ENCODE measurements at regions not wholly inside any gene's neighbourhood (a gene's known extent, or its start where the extent isn't known, plus 50 kb on each side); places are given as distances from the start of the nearest gene placed in this dataset.

- Histone ChIP-seq H3K27ac (no peak overlapping the region), H3K36me3 (no peaks in the 10 kb centered on the region), H3K79me2 (ENCODE audit: low read depth) (no peaks in the 10 kb centered on the region), H4K20me1 (ENCODE audit: low read depth) (no peaks in the 10 kb centered on the region), H3F3A (ENCODE audit: low read depth) (no peaks in the 10 kb centered on the region), H3K4me2 (no peak overlapping the region), H3K4me3 (no peak overlapping the region), H2AFZ (replicated peaks) (no peak overlapping the region), H3K27me3 (no peaks in the 10 kb centered on the region), H3K9me3 (ENCODE audit: low read depth) (no peaks in the 10 kb centered on the region), H3K9ac (no peak overlapping the region), H3K4me1 (no peaks in the 10 kb centered on the region)
- no peak overlapping the region for H3K4me3 Mint-ChIP-seq
- peaks cover 2% of the 10 kb centered on the region for H3K27me3 Mint-ChIP-seq (ENCODE audit: insufficient read depth, low read depth)
- H3K9me3 Mint-ChIP-seq, result no peaks in the 10 kb centered on the region
- H3K27ac Mint-ChIP-seq, result no peak overlapping the region
- H3K4me1 Mint-ChIP-seq, result no peaks in the 10 kb centered on the region
- H3K36me3 Mint-ChIP-seq, result no peaks in the 10 kb centered on the region
- TF ChIP-seq EZH2 (IDR thresholded peaks at IDR 0.05) (no peak), EZH2phosphoT487 (IDR thresholded peaks at IDR 0.05) (no peak), CTCF (IDR thresholded peaks at IDR 0.05) (no peak)
- DNase-seq (ENCODE audit: low spot score), result no peak
These were observed 58.5 kb upstream of the PDGFD start for GRCh38 chr11:104222464-104222863.

- no peak overlapping the region for H3K27ac ChIP-seq
- H3K27me3 ChIP-seq, result no peaks in the 10 kb centered on the region
- H3K4me1 Mint-ChIP-seq, result no peaks in the 10 kb centered on the region
- no peaks in the 10 kb centered on the region for H3K4me1 ChIP-seq
- no peaks in the 10 kb centered on the region for H3K9me3 ChIP-seq (ENCODE audit: low read depth)
- TF ChIP-seq EZH2 (IDR thresholded peaks at IDR 0.05), result no peak
- TF ChIP-seq CTCF (IDR thresholded peaks at IDR 0.05), result no peak
- no peak for TF ChIP-seq EZH2phosphoT487 (IDR thresholded peaks at IDR 0.05)
- no peaks in the 10 kb centered on the region for H3K9me3 Mint-ChIP-seq
- no peaks in the 10 kb centered on the region for H3K36me3 Mint-ChIP-seq
- H3K27ac Mint-ChIP-seq, result no peak overlapping the region
- no peak overlapping the region for H2AFZ ChIP-seq (replicated peaks)
- H3K4me3 ChIP-seq, result no peak overlapping the region
- H3K36me3 ChIP-seq, result no peaks in the 10 kb centered on the region
- peaks cover 2% of the 10 kb centered on the region for H3K27me3 Mint-ChIP-seq (ENCODE audit: insufficient read depth, low read depth)
- H3K9ac ChIP-seq, result no peak overlapping the region
- no peaks in the 10 kb centered on the region for H3F3A ChIP-seq (ENCODE audit: low read depth)
- H3K4me3 Mint-ChIP-seq, result no peak overlapping the region
- H3K79me2 ChIP-seq (ENCODE audit: low read depth), result no peaks in the 10 kb centered on the region
- no peaks in the 10 kb centered on the region for H4K20me1 ChIP-seq (ENCODE audit: low read depth)
- no peak for DNase-seq (ENCODE audit: low spot score)
- H3K4me2 ChIP-seq, result no peak overlapping the region
These were observed 57.5 kb upstream of the PDGFD start for GRCh38 chr11:104221455-104221854.

- H3K4me2 ChIP-seq, result no peak overlapping the region
- no peaks in the 10 kb centered on the region for H3F3A ChIP-seq (ENCODE audit: low read depth)
- no peaks in the 10 kb centered on the region for H3K36me3 Mint-ChIP-seq
- no peaks in the 10 kb centered on the region for H3K4me1 Mint-ChIP-seq
- no peaks in the 10 kb centered on the region for H3K79me2 ChIP-seq (ENCODE audit: low read depth)
- H3K9me3 Mint-ChIP-seq, result no peaks in the 10 kb centered on the region
- no peak overlapping the region for H3K4me3 ChIP-seq
- H3K27ac Mint-ChIP-seq, result no peak overlapping the region
- no peaks in the 10 kb centered on the region for H3K36me3 ChIP-seq
- H3K27ac ChIP-seq, result no peak overlapping the region
- TF ChIP-seq EZH2phosphoT487 (IDR thresholded peaks at IDR 0.05), result no peak
- TF ChIP-seq CTCF (IDR thresholded peaks at IDR 0.05), result no peak
- no peak for TF ChIP-seq EZH2 (IDR thresholded peaks at IDR 0.05)
- H3K9ac ChIP-seq, result no peak overlapping the region
- H4K20me1 ChIP-seq (ENCODE audit: low read depth), result no peaks in the 10 kb centered on the region
- no peak overlapping the region for H2AFZ ChIP-seq (replicated peaks)
- no peaks in the 10 kb centered on the region for H3K27me3 Mint-ChIP-seq (ENCODE audit: insufficient read depth, low read depth)
- no peaks in the 10 kb centered on the region for H3K27me3 ChIP-seq
- no peaks in the 10 kb centered on the region for H3K4me1 ChIP-seq
- no peak for DNase-seq (ENCODE audit: low spot score)
- no peak overlapping the region for H3K4me3 Mint-ChIP-seq
- H3K9me3 ChIP-seq (ENCODE audit: low read depth), result no peaks in the 10 kb centered on the region
These were observed 55.1 kb upstream of the PDGFD start for GRCh38 chr11:104219096-104219495.

GRCh38 chr11:104214517-104214916 is 50.6 kb upstream of the PDGFD start:
- no peaks in the 10 kb centered on the region for H3K9me3 ChIP-seq (ENCODE audit: low read depth)
- DNase-seq (ENCODE audit: low spot score), result no peak
- Mint-ChIP-seq H3K4me3 (no peak overlapping the region), H3K4me1 (no peaks in the 10 kb centered on the region), H3K27ac (no peak overlapping the region), H3K9me3 (no peaks in the 10 kb centered on the region), H3K27me3 (ENCODE audit: insufficient read depth, low read depth) (no peaks in the 10 kb centered on the region), H3K36me3 (no peaks in the 10 kb centered on the region)
- no peaks in the 10 kb centered on the region for H3K79me2 ChIP-seq (ENCODE audit: low read depth)
- H3K4me1 ChIP-seq, result no peaks in the 10 kb centered on the region
- no peak overlapping the region for H2AFZ ChIP-seq (replicated peaks)
- no peaks in the 10 kb centered on the region for H4K20me1 ChIP-seq (ENCODE audit: low read depth)
- no peaks in the 10 kb centered on the region for H3K27me3 ChIP-seq
- no peaks in the 10 kb centered on the region for H3K36me3 ChIP-seq
- no peaks in the 10 kb centered on the region for H3F3A ChIP-seq (ENCODE audit: low read depth)
- TF ChIP-seq EZH2 (IDR thresholded peaks at IDR 0.05) (no peak), EZH2phosphoT487 (IDR thresholded peaks at IDR 0.05) (no peak), CTCF (IDR thresholded peaks at IDR 0.05) (no peak)
- no peak overlapping the region for H3K27ac ChIP-seq
- H3K4me2 ChIP-seq, result no peak overlapping the region
- no peak overlapping the region for H3K9ac ChIP-seq
- H3K4me3 ChIP-seq, result no peak overlapping the region
